AG09319 (cell line): ENCODE measurements at regions not wholly inside any gene's neighbourhood (a gene's known extent, or its start where the extent isn't known, plus 50 kb on each side); places are given as distances from the start of the nearest gene placed in this dataset.

ENCODE experiments used
- DNase-seq: peaks from one replicate; pipeline ENCODE4 v3.0.0-alpha.2; 2010; ENCODE audit warnings: low read depth; ENCODE audit errors: extremely low read depth
- TF ChIP-seq, protein P1 (sequence below): IDR thresholded peaks from 2 replicates; pipeline ENCODE4 v1.5.1; 2011; ENCODE audit warnings: low read depth, mild to moderate bottlenecking, inconsistent platforms, low read length, moderate library complexity

DNA sequence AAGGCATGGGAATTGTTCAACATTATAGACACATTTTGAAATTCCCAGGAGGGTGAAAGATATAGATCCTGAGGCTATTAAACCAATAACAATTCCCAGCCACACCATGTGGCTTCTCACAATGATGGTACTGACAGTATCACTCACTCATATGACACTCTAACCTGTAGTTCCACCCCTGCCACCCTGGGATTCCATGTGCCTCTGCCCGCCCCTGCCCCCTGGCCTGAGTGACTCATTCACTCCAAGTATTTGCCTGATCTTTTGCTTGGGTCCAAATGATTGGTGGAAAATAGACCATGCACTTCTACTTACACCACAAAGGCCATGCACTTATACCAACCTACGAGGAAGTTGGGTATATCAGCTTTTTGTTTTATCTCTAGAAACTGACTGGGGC lies 305.2 kb upstream of the DAB2 start:
- TF ChIP-seq, protein P1, sequence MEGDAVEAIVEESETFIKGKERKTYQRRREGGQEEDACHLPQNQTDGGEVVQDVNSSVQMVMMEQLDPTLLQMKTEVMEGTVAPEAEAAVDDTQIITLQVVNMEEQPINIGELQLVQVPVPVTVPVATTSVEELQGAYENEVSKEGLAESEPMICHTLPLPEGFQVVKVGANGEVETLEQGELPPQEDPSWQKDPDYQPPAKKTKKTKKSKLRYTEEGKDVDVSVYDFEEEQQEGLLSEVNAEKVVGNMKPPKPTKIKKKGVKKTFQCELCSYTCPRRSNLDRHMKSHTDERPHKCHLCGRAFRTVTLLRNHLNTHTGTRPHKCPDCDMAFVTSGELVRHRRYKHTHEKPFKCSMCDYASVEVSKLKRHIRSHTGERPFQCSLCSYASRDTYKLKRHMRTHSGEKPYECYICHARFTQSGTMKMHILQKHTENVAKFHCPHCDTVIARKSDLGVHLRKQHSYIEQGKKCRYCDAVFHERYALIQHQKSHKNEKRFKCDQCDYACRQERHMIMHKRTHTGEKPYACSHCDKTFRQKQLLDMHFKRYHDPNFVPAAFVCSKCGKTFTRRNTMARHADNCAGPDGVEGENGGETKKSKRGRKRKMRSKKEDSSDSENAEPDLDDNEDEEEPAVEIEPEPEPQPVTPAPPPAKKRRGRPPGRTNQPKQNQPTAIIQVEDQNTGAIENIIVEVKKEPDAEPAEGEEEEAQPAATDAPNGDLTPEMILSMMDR, result no peak
- DNase-seq, result no peak

DNA sequence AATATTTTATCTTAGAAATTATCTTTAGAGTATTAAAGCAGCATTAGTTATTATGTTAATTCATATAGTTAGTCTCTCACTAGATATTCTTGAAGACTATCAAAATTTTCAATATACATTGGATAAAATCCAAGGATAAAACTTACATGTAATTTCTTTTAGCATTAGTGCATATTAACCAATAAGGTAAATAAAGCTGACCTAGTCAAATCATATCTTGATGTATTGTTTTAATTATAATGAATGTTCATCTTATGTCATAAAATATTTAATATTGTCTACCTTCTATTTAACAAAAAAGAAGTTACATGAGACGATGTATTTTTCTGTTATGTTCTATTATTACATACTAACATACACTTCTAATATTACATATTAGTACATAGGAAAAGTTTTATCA lies 301.7 kb upstream of the DAB2 start:
- no peak for DNase-seq
- TF ChIP-seq, protein P1, result no peak

DNA sequence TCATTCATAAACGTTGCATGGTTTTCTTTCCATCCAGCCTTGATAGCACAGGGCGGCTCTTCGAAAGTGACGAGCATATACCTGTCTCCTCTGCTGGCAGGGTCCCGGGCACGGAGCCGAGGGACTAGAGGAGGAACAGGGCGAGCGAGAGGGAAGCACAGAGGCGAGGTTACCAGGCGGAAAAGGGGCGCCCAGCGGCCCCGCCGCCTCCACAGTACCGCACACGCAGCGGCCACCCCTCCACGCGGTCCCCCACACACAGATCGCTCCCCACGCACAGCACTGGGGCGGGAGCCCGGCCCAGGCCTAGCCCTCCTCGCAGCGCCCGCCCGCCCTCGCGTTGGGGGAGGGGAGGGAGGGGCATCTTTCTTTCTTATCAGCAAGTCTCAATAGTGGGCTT lies 296.6 kb upstream of the DAB2 start:
- TF ChIP-seq, protein P1, result no peak
- DNase-seq, result no peak

DNA sequence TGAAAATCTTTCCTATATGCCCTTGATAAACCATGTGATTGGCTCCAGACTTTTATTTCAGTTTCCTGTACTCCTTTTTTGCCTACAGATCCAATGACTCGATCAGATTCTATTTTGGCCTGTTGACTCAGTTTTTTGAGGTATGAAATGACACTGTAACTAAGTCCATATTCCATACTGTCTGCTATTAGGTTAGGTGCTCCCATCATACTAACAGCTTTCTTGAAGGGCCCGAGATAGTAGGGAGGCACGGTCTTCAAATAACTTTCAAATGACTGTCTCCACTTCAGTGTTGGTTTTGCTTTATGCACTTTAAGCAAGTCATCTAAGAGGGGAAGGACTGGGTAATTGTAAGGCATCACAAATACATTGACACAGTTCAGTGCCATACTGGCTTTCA lies 295.4 kb upstream of the DAB2 start:
- no peak for DNase-seq
- TF ChIP-seq, protein P1, result no peak

DNA sequence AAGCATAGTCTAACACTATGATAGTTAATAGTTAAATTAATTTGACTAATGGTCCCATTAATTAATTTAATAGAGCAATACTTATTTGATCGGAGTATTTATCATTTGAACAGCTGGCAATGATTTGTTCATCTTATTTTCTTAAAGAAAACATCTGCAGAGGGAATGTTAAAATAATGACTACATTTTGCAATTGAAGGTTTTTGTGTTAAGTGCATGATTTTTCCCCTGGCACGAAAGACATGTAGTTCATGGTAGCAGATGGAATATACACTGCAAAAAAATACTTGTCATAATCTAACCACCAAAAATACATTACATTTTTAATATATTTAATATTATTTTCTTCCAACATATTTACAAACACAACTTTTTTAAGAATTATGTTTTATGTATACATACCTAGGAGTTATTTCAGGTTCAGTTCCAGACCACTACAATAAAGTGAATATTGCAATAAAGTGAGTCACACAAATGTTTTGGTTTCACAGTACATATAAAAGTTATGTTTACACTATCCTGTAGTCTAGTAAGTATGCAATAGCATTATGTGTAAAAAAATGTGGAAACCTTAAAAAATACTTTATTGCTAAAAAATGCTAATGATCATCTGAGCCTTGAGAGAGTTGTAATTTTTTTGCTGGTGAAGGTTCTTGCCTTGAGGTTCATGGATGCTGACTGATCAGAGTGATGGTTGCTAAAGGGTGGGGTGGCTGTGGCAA lies 292.6 kb upstream of the DAB2 start:
- TF ChIP-seq, protein P1, result no peak

DNA sequence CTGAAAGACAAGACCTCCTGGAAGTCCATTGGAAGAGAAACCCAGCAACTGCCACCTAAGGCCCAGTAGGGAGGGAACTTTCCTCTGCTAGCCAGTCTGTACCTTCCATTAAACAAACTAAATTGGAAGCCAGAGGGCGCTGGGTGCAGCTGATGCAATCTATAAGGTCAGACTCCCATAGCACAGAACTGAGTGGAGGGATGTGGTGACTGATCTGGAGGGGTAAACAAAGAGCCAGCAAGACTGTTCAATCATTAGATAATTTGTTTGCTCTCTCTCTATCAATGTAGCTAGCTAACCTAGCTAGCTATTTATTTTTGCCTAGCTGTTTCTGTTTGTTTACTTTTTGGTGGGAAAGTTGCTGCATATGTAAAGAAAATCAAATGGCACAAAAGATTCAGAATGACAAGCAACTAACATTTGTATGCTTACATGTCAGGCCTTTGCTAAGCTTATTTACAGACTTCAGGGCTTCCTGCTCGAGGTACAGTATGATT lies 291.8 kb upstream of the DAB2 start:
- TF ChIP-seq, protein P1, result peak; percentile 36
- peak; percentile 3 for DNase-seq

More for the DNA sequence above, 292.6 kb upstream of the DAB2 start:
- peak; percentile 20 for DNase-seq

DNA sequence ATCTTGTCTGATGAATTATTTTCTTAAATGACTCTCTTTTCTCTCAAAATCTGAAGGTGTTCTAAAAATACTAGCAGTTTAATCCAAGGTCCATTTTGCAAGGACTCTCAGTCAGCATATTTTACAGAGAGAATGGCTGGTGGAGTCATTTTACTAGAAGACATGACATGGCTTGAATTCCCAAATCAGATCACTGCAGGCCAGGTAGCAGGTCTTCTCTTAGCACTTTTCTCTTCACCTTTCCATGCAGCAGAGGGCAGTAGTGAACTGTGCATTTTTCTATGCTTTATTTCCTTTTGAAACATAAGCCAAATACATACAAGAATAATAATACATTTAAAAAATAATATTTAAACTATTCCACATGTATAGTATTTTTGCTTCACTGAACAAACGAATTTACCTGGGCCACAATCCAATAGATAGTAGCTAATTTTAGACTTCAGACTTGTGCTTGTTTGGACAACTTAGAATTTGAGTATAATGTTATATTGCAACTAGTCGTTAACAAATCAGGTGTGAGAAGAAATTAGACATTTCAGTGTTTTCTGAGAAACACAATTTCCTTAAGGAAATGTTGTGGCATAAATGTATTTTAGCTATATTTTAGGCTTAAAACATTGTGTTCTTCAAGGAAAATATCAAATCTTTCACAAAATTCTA lies 289.4 kb upstream of the DAB2 start:
- peak; percentile 28 for DNase-seq
- TF ChIP-seq, protein P1, result peak; percentile 67
